ENCODE measurements at regions not wholly inside any gene's neighbourhood (a gene's known extent, or its start where the extent isn't known, plus 50 kb on each side); places are given as distances from the start of the nearest gene placed in this dataset.

- TF ChIP-seq CTCF (IDR thresholded peaks at IDR 0.05), result no peak
- no peak for TF ChIP-seq POLR2A (IDR thresholded peaks at IDR 0.05)
Observed at GRCh38 chr2:235324324-235324723, 169.5 kb upstream of the AGAP1 start.
